ENCODE measurements at regions not wholly inside any gene's neighbourhood (a gene's known extent, or its start where the extent isn't known, plus 50 kb on each side); places are given as distances from the start of the nearest gene placed in this dataset.
A peak's percentile ranks its signal among the peaks of the same experiment; 100 is the strongest.

GRCh38 chr7:130843703-130844102, 109.7 kb upstream of the KLF14 start:
- Histone ChIP-seq H3K4me3 (no peak overlapping the region), H3K9me3 (no peaks in the 10 kb centered on the region), H3K36me3 (no peaks in the 10 kb centered on the region), H3K4me1 (no peaks in the 10 kb centered on the region), H3K27ac (no peak overlapping the region), H3K27me3 (peaks cover 0 to 4% (median 0%) of the 10 kb centered on the region in 3 donors)
- WGBS, 2 donors, result 94% methylated on average over 11 of the region's 11 CpGs
- intact Hi-C loops (cut with DNase I), result no loop called here
- no peak for DNase-seq
- TF ChIP-seq EP300 (IDR thresholded peaks at IDR 0.05), result no peak
- no peak for TF ChIP-seq POLR2AphosphoS5 (IDR thresholded peaks at IDR 0.05)
- no peak for TF ChIP-seq POLR2A (IDR thresholded peaks at IDR 0.05)
- TF ChIP-seq, protein P1, sequence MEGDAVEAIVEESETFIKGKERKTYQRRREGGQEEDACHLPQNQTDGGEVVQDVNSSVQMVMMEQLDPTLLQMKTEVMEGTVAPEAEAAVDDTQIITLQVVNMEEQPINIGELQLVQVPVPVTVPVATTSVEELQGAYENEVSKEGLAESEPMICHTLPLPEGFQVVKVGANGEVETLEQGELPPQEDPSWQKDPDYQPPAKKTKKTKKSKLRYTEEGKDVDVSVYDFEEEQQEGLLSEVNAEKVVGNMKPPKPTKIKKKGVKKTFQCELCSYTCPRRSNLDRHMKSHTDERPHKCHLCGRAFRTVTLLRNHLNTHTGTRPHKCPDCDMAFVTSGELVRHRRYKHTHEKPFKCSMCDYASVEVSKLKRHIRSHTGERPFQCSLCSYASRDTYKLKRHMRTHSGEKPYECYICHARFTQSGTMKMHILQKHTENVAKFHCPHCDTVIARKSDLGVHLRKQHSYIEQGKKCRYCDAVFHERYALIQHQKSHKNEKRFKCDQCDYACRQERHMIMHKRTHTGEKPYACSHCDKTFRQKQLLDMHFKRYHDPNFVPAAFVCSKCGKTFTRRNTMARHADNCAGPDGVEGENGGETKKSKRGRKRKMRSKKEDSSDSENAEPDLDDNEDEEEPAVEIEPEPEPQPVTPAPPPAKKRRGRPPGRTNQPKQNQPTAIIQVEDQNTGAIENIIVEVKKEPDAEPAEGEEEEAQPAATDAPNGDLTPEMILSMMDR (IDR thresholded peaks at IDR 0.05), result no peak

DNA sequence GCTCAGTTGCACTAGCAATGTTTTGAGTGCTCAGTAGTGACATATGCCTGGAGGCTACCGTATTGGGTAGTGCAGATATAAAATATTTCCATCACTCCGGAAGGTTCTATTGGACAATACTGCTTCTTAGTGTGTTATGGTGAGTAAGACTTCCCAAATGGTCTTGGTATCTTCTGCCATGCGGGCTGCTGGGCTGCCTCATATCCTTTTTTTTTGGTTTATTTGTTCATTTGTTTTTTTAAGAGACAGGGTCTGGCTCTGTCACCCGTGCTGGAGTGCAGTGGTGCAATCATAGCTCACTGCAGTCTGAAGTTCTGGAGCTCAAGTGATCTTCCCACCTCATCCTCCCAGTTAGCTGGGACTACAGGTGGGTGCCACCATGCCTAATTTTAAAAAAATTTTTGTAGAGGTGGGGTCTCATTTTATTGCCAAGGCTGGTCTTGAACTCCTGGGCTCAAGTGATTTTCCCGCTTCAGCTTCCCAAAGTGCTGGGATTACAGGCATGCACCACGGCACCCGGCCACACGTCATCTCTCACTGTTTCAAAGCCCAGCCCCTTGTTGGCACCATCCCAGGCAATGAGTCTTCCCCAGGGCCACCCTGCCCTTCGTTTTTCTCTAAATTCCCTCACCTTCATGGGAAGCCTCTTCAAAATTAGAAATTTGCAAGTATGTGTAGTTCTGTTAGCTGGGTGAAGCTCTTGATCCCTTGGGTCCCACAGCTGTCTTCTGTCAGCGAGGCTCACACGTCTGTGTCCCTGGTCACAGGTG, 111.0 kb upstream of the KLF14 start:
- Histone ChIP-seq H3K36me3 (no peaks in the 10 kb centered on the region), H3K4me1 (no peaks in the 10 kb centered on the region), H3K27ac (peak overlapping the region in 1 of 4 donors; percentile 58), H3K4me3 (no peak overlapping the region), H3K27me3 (peaks cover 0 to 4% (median 0%) of the 10 kb centered on the region in 3 donors), H3K9me3 (no peaks in the 10 kb centered on the region)
- intact Hi-C loops (cut with DNase I), result no loop called here
- 86 to 88% methylated on average over 11 of the region's 11 CpGs for WGBS, 2 donors
- TF ChIP-seq POLR2A (IDR thresholded peaks at IDR 0.05), result no peak
- TF ChIP-seq POLR2AphosphoS5 (IDR thresholded peaks at IDR 0.05), result no peak
- no peak for TF ChIP-seq EP300 (IDR thresholded peaks at IDR 0.05)
- TF ChIP-seq, protein P1 (IDR thresholded peaks at IDR 0.05), result no peak
- DNase-seq, result no peak

- 81 to 82% methylated on average over 11 of the region's 11 CpGs for WGBS, 2 donors
- Histone ChIP-seq H3K4me3 (no peak overlapping the region), H3K27me3 (peaks cover 0 to 4% (median 0%) of the 10 kb centered on the region in 3 donors), H3K36me3 (no peaks in the 10 kb centered on the region), H3K27ac (peak overlapping the region in 1 of 4 donors; percentile 58), H3K4me1 (no peaks in the 10 kb centered on the region), H3K9me3 (no peaks in the 10 kb centered on the region)
- TF ChIP-seq POLR2AphosphoS5 (IDR thresholded peaks at IDR 0.05), result no peak
- no peak for DNase-seq
- intact Hi-C loops (cut with DNase I), result no loop called here
Observed at GRCh38 chr7:130845581-130846085, 111.6 kb upstream of the KLF14 start.

DNA sequence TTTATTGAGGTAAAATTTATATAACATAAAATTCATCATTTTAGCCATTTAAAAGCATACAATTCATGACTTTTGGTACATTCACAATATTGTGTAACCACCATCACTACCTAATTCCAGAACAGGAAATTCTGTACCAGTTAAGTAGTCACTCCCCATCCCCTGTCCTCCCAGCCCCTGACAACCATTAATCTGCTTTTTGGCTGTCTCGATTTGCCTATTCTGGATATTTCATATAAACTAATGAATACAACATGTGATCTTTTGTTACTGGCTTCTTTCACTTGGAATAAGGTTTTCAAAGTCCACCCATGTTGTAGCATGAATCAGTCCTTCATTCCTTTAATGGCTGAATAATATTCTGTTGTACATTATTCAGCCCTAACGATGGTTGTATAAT, 115.6 kb upstream of the KLF14 start:
- no peaks in the 10 kb centered on the region for H3K4me1 ChIP-seq
- no peak overlapping the region for H3K27ac ChIP-seq
- H3K4me3 ChIP-seq, result no peak overlapping the region
- intact Hi-C loops (cut with DNase I), result no loop called here
- peaks cover 0 to 9% (median 2%) of the 10 kb centered on the region in 4 donors for H3K36me3 ChIP-seq
- DNase-seq, result no peak
- TF ChIP-seq POLR2A (IDR thresholded peaks at IDR 0.05) (no peak), POLR2AphosphoS5 (IDR thresholded peaks at IDR 0.05) (no peak), EP300 (IDR thresholded peaks at IDR 0.05) (no peak)
- TF ChIP-seq, protein P1 (IDR thresholded peaks at IDR 0.05), result no peak
- peaks cover 0 to 4% (median 0%) of the 10 kb centered on the region in 3 donors for H3K27me3 ChIP-seq
- 96 to 97% methylated on average over 2 of the region's 2 CpGs for WGBS, 2 donors
- H3K9me3 ChIP-seq, result no peaks in the 10 kb centered on the region

DNA sequence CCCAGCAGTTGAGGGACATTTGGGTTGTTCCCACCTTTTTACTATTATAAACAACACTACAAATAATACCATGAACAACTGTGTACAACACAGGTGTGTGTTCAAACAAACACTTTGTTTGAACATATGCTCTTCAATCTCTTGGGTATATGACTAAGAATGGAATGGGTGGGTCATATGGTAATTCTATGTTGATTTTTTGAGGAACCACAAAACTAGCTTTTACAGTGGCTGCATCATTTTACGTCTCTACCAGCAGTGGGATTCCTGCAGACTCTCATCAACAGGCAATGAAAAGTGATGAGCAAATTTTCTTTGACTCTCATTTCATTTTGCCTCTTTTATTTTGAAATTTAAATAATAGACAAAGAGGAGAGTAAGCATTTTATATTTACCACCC, 116.9 kb upstream of the KLF14 start:
- TF ChIP-seq, protein P1 (IDR thresholded peaks at IDR 0.05), result no peak
- TF ChIP-seq EP300 (IDR thresholded peaks at IDR 0.05) (no peak), POLR2AphosphoS5 (IDR thresholded peaks at IDR 0.05) (no peak), POLR2A (IDR thresholded peaks at IDR 0.05) (no peak)
- Histone ChIP-seq H3K36me3 (peaks cover 0 to 21% (median 3%) of the 10 kb centered on the region in 4 donors), H3K9me3 (no peaks in the 10 kb centered on the region), H3K4me3 (no peak overlapping the region), H3K27me3 (no peaks in the 10 kb centered on the region), H3K4me1 (no peaks in the 10 kb centered on the region), H3K27ac (no peak overlapping the region)
- intact Hi-C loops (cut with DNase I), result no loop called here
- no peak for DNase-seq
- WGBS, 2 donors, result 89% methylated on average over 1 of the region's 1 CpG

All from sigmoid colon (tissue), 6 donors.